ENCODE measurements at regions not wholly inside any gene's neighbourhood (a gene's known extent, or its start where the extent isn't known, plus 50 kb on each side); places are given as distances from the start of the nearest gene placed in this dataset.

GRCh38 chr3:59304296-59304695, 254.5 kb upstream of the CFAP20DC start:
- H3K27me3 Mint-ChIP-seq (ENCODE audit: unreplicated experiment): peaks cover 15% of the 10 kb centered on the region
- no TSS peak for BruUV-seq (replicated peaks)
- no peak overlapping the region for H3K27ac Mint-ChIP-seq (ENCODE audit: unreplicated experiment)
- TF ChIP-seq, protein P1, sequence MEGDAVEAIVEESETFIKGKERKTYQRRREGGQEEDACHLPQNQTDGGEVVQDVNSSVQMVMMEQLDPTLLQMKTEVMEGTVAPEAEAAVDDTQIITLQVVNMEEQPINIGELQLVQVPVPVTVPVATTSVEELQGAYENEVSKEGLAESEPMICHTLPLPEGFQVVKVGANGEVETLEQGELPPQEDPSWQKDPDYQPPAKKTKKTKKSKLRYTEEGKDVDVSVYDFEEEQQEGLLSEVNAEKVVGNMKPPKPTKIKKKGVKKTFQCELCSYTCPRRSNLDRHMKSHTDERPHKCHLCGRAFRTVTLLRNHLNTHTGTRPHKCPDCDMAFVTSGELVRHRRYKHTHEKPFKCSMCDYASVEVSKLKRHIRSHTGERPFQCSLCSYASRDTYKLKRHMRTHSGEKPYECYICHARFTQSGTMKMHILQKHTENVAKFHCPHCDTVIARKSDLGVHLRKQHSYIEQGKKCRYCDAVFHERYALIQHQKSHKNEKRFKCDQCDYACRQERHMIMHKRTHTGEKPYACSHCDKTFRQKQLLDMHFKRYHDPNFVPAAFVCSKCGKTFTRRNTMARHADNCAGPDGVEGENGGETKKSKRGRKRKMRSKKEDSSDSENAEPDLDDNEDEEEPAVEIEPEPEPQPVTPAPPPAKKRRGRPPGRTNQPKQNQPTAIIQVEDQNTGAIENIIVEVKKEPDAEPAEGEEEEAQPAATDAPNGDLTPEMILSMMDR (IDR thresholded peaks at IDR 0.05; ENCODE audit: unreplicated experiment): no peak
- no peak overlapping the region for H3K4me3 Mint-ChIP-seq (ENCODE audit: low read depth, unreplicated experiment)
- DNase-seq: no peak
- no peaks in the 10 kb centered on the region for H3K36me3 Mint-ChIP-seq (ENCODE audit: insufficient read depth, unreplicated experiment)
- H3K4me1 Mint-ChIP-seq (ENCODE audit: low read depth, unreplicated experiment): no peaks in the 10 kb centered on the region
- no peaks in the 10 kb centered on the region for H3K9me3 Mint-ChIP-seq (ENCODE audit: low read depth, unreplicated experiment)
- CTCF ChIA-PET: no interaction called here
- intact Hi-C loops (cut with micrococcal nuclease; ENCODE audit: unreplicated experiment): no loop called here

- CTCF ChIA-PET: no interaction called here
- Mint-ChIP-seq H3K27me3 (ENCODE audit: unreplicated experiment) (peaks cover 15% of the 10 kb centered on the region), H3K27ac (ENCODE audit: unreplicated experiment) (no peak overlapping the region), H3K9me3 (ENCODE audit: low read depth, unreplicated experiment) (no peaks in the 10 kb centered on the region), H3K4me3 (ENCODE audit: low read depth, unreplicated experiment) (no peak overlapping the region), H3K36me3 (ENCODE audit: insufficient read depth, unreplicated experiment) (no peaks in the 10 kb centered on the region), H3K4me1 (ENCODE audit: low read depth, unreplicated experiment) (no peaks in the 10 kb centered on the region)
- TF ChIP-seq, protein P1 (IDR thresholded peaks at IDR 0.05; ENCODE audit: unreplicated experiment): no peak
- BruUV-seq (replicated peaks): no TSS peak
- no peak for DNase-seq
- intact Hi-C loops (cut with micrococcal nuclease; ENCODE audit: unreplicated experiment): no loop called here
These were observed 253.6 kb upstream of the CFAP20DC start for GRCh38 chr3:59303452-59303851.

DNA sequence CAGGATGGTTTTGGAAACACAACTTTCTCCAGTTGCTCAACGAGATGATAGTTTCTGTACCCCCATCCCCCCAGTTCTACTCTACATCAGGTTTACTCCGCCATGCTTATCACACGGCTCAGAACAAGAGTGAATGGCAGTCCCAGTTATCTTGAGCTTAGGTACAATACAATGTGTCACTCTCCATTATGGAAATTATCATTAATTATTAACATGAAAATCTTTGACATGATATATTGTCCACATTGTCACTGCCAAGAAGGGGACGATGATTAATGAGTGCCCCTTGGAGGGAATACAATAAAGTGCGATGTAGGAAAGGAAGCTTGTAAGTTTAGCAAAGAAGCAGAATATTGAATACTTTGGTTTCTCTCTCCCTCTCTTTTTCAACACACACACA, 252.6 kb upstream of the CFAP20DC start:
- intact Hi-C loops (cut with micrococcal nuclease; ENCODE audit: unreplicated experiment): no loop called here
- Mint-ChIP-seq H3K4me1 (ENCODE audit: low read depth, unreplicated experiment) (no peaks in the 10 kb centered on the region), H3K4me3 (ENCODE audit: low read depth, unreplicated experiment) (no peak overlapping the region), H3K9me3 (ENCODE audit: low read depth, unreplicated experiment) (no peaks in the 10 kb centered on the region), H3K36me3 (ENCODE audit: insufficient read depth, unreplicated experiment) (no peaks in the 10 kb centered on the region), H3K27ac (ENCODE audit: unreplicated experiment) (no peak overlapping the region), H3K27me3 (ENCODE audit: unreplicated experiment) (peaks cover 15% of the 10 kb centered on the region)
- TF ChIP-seq, protein P1 (IDR thresholded peaks at IDR 0.05; ENCODE audit: unreplicated experiment): no peak
- CTCF ChIA-PET: no interaction called here
- no TSS peak for BruUV-seq (replicated peaks)
- no peak for DNase-seq

GRCh38 chr3:59300733-59301132, 250.9 kb upstream of the CFAP20DC start:
- Mint-ChIP-seq H3K4me3 (ENCODE audit: low read depth, unreplicated experiment) (no peak overlapping the region), H3K4me1 (ENCODE audit: low read depth, unreplicated experiment) (no peaks in the 10 kb centered on the region), H3K27ac (ENCODE audit: unreplicated experiment) (no peak overlapping the region), H3K27me3 (ENCODE audit: unreplicated experiment) (peaks cover 7% of the 10 kb centered on the region), H3K9me3 (ENCODE audit: low read depth, unreplicated experiment) (no peaks in the 10 kb centered on the region), H3K36me3 (ENCODE audit: insufficient read depth, unreplicated experiment) (no peaks in the 10 kb centered on the region)
- TF ChIP-seq, protein P1 (IDR thresholded peaks at IDR 0.05; ENCODE audit: unreplicated experiment): no peak
- no TSS peak for BruUV-seq (replicated peaks)
- CTCF ChIA-PET: no interaction called here
- intact Hi-C loops (cut with micrococcal nuclease; ENCODE audit: unreplicated experiment): no loop called here
- DNase-seq: no peak

GRCh38 chr3:59299561-59299960, 249.7 kb upstream of the CFAP20DC start:
- Mint-ChIP-seq H3K4me1 (ENCODE audit: low read depth, unreplicated experiment) (no peaks in the 10 kb centered on the region), H3K27ac (ENCODE audit: unreplicated experiment) (no peak overlapping the region), H3K4me3 (ENCODE audit: low read depth, unreplicated experiment) (no peak overlapping the region), H3K9me3 (ENCODE audit: low read depth, unreplicated experiment) (peaks cover 2% of the 10 kb centered on the region), H3K27me3 (ENCODE audit: unreplicated experiment) (no peaks in the 10 kb centered on the region), H3K36me3 (ENCODE audit: insufficient read depth, unreplicated experiment) (no peaks in the 10 kb centered on the region)
- no peak for DNase-seq
- CTCF ChIA-PET: no interaction called here
- intact Hi-C loops (cut with micrococcal nuclease; ENCODE audit: unreplicated experiment): no loop called here
- no TSS peak for BruUV-seq (replicated peaks)
- TF ChIP-seq, protein P1 (IDR thresholded peaks at IDR 0.05; ENCODE audit: unreplicated experiment): no peak

Measured in Calu3 (cell line).